ENCODE measurements at regions not wholly inside any gene's neighbourhood (a gene's known extent, or its start where the extent isn't known, plus 50 kb on each side); places are given as distances from the start of the nearest gene placed in this dataset.

- no peak for TF ChIP-seq CTCF (IDR thresholded peaks at IDR 0.05)
- TF ChIP-seq EP300 (IDR thresholded peaks at IDR 0.05): no peak
Measured at GRCh38 chr2:62569907-62570841, 64.2 kb upstream of the TMEM17 start.
